ENCODE measurements at regions not wholly inside any gene's neighbourhood (a gene's known extent, or its start where the extent isn't known, plus 50 kb on each side); places are given as distances from the start of the nearest gene placed in this dataset.

GRCh38 chr10:130820880-130821482 lies 490.5 kb downstream of the TCERG1L start:
- TF ChIP-seq, protein P1, sequence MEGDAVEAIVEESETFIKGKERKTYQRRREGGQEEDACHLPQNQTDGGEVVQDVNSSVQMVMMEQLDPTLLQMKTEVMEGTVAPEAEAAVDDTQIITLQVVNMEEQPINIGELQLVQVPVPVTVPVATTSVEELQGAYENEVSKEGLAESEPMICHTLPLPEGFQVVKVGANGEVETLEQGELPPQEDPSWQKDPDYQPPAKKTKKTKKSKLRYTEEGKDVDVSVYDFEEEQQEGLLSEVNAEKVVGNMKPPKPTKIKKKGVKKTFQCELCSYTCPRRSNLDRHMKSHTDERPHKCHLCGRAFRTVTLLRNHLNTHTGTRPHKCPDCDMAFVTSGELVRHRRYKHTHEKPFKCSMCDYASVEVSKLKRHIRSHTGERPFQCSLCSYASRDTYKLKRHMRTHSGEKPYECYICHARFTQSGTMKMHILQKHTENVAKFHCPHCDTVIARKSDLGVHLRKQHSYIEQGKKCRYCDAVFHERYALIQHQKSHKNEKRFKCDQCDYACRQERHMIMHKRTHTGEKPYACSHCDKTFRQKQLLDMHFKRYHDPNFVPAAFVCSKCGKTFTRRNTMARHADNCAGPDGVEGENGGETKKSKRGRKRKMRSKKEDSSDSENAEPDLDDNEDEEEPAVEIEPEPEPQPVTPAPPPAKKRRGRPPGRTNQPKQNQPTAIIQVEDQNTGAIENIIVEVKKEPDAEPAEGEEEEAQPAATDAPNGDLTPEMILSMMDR (IDR thresholded peaks at IDR 0.05; ENCODE audit: extremely low read depth, missing control alignments): no peak
- DNase-seq (ENCODE audit: low spot score): no peak

GRCh38 chr10:130824230-130825014 lies 487.1 kb downstream of the TCERG1L start:
- TF ChIP-seq, protein P1 (IDR thresholded peaks at IDR 0.05; ENCODE audit: extremely low read depth, missing control alignments): no peak
- DNase-seq (ENCODE audit: low spot score): no peak

DNA sequence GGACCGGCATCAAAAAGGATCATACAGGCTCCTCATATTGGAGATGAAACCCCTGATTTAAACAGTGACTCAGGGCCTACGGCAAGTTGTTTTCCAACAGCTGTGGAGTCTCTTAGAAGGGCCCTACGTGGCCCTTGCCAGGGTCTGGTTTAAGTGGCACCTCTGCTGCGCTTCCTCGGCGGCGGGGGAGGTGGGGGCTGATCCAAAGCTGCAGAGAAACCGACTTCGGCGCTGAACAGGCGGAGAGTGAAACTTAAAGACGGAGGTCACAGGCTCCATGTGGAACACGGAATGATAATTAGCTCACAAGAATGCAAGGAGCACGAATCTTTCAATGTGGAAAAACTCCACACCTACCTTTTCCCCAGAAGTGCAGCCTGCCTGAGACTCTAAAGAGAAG lies 477.9 kb downstream of the TCERG1L start:
- TF ChIP-seq, protein P1 (IDR thresholded peaks at IDR 0.05; ENCODE audit: extremely low read depth, missing control alignments): no peak

DNA sequence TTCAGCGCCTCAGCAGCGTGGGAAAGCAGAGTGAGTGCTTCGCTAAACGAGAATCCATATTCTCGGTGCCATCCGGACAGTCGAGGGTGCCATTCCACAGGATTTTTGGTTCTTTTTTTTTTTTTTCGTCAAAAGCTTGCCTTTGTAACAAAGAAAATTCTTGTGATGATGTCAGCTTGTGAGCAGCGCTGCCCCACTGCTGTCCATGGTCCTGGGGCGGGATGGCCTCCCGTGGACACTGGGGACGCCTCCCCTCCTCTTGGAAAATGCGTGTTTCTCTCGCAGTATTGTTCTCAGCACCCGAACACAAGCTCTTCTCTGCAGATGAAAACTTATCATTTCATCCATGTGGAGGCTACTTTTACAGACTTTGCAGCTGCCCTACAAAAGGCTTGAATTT lies 477.4 kb downstream of the TCERG1L start:
- no peak for DNase-seq (ENCODE audit: low spot score)
- TF ChIP-seq, protein P1 (IDR thresholded peaks at IDR 0.05; ENCODE audit: extremely low read depth, missing control alignments): no peak

More for the DNA sequence above, 477.9 kb downstream of the TCERG1L start:
- DNase-seq (ENCODE audit: low spot score): no peak

GRCh38 chr10:130834573-130834972 lies 476.9 kb downstream of the TCERG1L start:
- TF ChIP-seq, protein P1 (IDR thresholded peaks at IDR 0.05; ENCODE audit: extremely low read depth, missing control alignments): no peak

DNA sequence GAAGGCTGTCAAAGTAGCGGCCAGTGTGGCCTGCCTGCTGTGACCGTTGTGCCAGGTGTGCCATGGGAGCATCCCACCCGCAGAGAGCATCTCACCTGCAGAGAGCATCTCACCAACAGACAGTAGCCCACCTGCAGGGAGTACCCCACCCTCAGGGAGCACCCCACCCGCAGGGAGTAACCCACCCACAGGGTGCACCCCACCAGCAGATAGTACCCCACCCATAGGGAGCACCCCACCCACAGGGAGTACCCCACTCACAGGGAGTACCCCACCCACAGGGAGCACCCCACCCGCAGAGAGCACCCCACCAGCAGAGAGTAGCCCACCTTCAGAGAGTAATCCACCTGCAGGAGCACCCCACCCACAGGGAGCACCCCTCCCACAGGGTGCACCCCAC lies 476.5 kb downstream of the TCERG1L start:
- TF ChIP-seq, protein P1 (IDR thresholded peaks at IDR 0.05; ENCODE audit: extremely low read depth, missing control alignments): no peak
- no peak for DNase-seq (ENCODE audit: low spot score)

More at GRCh38 chr10:130834573-130834972, 476.9 kb downstream of the TCERG1L start:
- DNase-seq (ENCODE audit: low spot score): no peak

- no peak for DNase-seq (ENCODE audit: low spot score)
- TF ChIP-seq, protein P1 (IDR thresholded peaks at IDR 0.05; ENCODE audit: extremely low read depth, missing control alignments): no peak
Observed at GRCh38 chr10:130836344-130836743, 475.2 kb downstream of the TCERG1L start.
